LNCAP (cell line): ENCODE measurements at regions not wholly inside any gene's neighbourhood (a gene's known extent, or its start where the extent isn't known, plus 50 kb on each side); places are given as distances from the start of the nearest gene placed in this dataset.

Experiments
- TF ChIP-seq, protein P1 (sequence below): fragments of 450-650 bp; IDR thresholded peaks from 2 replicates; pipeline ENCODE4 v1.5.1; 2017; ENCODE audit warnings: mild to moderate bottlenecking

- TF ChIP-seq, protein P1, sequence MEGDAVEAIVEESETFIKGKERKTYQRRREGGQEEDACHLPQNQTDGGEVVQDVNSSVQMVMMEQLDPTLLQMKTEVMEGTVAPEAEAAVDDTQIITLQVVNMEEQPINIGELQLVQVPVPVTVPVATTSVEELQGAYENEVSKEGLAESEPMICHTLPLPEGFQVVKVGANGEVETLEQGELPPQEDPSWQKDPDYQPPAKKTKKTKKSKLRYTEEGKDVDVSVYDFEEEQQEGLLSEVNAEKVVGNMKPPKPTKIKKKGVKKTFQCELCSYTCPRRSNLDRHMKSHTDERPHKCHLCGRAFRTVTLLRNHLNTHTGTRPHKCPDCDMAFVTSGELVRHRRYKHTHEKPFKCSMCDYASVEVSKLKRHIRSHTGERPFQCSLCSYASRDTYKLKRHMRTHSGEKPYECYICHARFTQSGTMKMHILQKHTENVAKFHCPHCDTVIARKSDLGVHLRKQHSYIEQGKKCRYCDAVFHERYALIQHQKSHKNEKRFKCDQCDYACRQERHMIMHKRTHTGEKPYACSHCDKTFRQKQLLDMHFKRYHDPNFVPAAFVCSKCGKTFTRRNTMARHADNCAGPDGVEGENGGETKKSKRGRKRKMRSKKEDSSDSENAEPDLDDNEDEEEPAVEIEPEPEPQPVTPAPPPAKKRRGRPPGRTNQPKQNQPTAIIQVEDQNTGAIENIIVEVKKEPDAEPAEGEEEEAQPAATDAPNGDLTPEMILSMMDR = no peak
Observed at GRCh38 chr18:35782926-35783325, 189.6 kb upstream of the RMP24 start.

DNA sequence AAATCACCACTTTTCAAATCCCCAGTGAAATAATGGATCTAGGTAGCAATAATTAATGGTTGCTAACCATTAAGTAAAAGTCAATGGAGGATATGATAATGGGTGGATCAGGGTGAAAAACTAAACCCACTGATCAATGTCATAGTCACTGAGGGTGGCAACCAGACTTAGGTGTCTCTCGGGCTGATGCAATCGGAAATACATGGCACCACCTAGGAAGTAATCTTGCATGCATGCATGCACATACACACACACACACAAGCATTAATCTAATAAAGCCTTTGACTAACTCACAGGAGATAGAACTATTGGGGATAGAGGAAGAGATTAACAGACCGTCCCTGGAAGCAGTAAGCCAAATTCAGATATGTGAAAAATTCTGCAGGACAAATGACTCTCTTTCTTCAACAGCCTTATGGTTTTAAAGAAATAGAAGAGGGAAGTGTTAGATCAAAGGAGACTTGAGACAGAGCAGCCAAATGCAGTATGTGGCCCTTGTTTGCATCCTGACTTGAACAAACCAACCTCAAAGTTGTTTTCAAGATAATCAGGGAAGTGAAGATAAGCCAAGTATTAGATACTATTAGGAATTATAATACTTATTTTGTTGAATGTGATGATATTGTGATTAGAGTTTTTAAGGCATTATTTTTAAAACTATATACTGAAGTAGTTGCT lies 186.0 kb upstream of the RMP24 start:
- TF ChIP-seq, protein P1 = no peak

GRCh38 chr18:35789543-35789942 lies 182.9 kb upstream of the RMP24 start:
- TF ChIP-seq, protein P1 = no peak

GRCh38 chr18:35797948-35798347 lies 174.5 kb upstream of the RMP24 start:
- TF ChIP-seq, protein P1 = no peak

- TF ChIP-seq, protein P1 = no peak
Observed at GRCh38 chr18:35803551-35803950, 168.9 kb upstream of the RMP24 start.

GRCh38 chr18:35804377-35804776 lies 168.1 kb upstream of the RMP24 start:
- TF ChIP-seq, protein P1 = no peak

DNA sequence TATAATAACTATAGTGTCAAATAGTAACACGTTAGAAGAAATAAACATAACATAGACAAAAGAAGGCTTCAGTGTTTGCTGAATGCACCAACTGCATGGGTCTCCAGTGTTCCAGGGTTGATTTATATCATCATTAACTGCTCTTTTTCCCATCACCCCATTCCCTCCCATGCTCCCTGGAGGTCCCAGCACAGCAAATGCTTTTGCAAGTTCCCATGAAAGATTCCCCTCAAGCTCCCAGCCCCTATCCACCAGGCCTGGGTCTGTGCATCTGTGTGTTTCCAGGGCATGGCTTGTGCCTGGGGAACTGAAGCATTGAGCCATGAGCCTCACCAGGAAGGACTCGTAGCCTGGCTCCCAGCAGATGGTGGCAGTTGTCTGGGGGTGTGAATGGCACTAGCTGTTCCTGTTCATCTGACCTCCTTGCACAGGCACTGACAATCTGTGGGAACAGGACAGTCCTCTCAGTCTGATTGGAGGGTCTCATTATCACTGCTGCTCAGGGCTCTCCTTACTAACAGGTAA lies 164.6 kb upstream of the RMP24 start:
- TF ChIP-seq, protein P1 = no peak

GRCh38 chr18:35808796-35809195 lies 163.7 kb upstream of the RMP24 start:
- TF ChIP-seq, protein P1 = no peak
